HCT116 (cell line): ENCODE measurements at regions not wholly inside any gene's neighbourhood (a gene's known extent, or its start where the extent isn't known, plus 50 kb on each side); places are given as distances from the start of the nearest gene placed in this dataset.

ENCODE experiments used
- ATAC-seq: fragments of 200-7000 bp; cut with Tn5 transposase; 2 replicates; pipeline ENCODE4 v1.9.1; 2020; ENCODE audit warnings: mild to moderate bottlenecking, moderate library complexity
- BruUV-seq: library from RNA; stranded (reverse); fragments of 400-500 nt; replicated peaks from 2 replicates; lab custom pipeline; 2021; lab: Mats Ljungman, UMichigan
- CTCF ChIA-PET: fragments of 300-600 bp; sonication (Branson Sonifier 250); formaldehyde crosslinking; loops from one replicate; lab custom pipeline; 2021; ENCODE audit warnings: antibody characterized with exemption; lab: Charles Lee
- POLR2A ChIA-PET: fragments of 300-600, 350-600 bp; sonication (Branson Sonifier 250); formaldehyde crosslinking; loops from one replicate; lab custom pipeline; 2021; ENCODE audit warnings: antibody characterized with exemption; lab: Charles Lee
- RAD21 ChIA-PET, 2 experiments: fragments of 300-600 bp; sonication (Branson Sonifier 250); formaldehyde crosslinking; loops; one replicate each; lab custom pipeline; 2023; ENCODE audit warnings: low total read pairs in 2 of 2; ENCODE audit not compliant: uncharacterized antibody in 2 of 2, unreplicated experiment in 2 of 2, low non-redundant PET in 1 of 2; lab: Charles Lee
- DNase-seq: peaks from one replicate; pipeline ENCODE4 v3.0.0-alpha.2; 2010; ENCODE audit warnings: low read depth, low spot score
- H2AFZ ChIP-seq: fragments of 200-600 bp; shearing (Covaris generic), sonication (generic); 2 replicates; pipeline ENCODE4 v1.6.1; 2017; ENCODE audit warnings: low read depth, mixed run types, mixed read lengths, antibody characterized with exemption, low read length; ENCODE audit not compliant: poor library complexity, severe bottlenecking
- H3K27ac ChIP-seq: 2 replicates; pipeline ENCODE4 v1.5.1; 2012; ENCODE audit warnings: low read depth, low read length
- H3K27me3 ChIP-seq: fragments of 200-600 bp; sonication (generic); 2 replicates; pipeline ENCODE4 v1.6.1; 2016; ENCODE audit warnings: mixed run types, low read length, mixed read lengths; ENCODE audit not compliant: insufficient read depth
- H3K36me3 ChIP-seq, 2 experiments: fragments of 200-500 bp in 1 of 2; fragments of 200-600 bp in 1 of 2; sonication (Bioruptor generic) in 1 of 2; sonication (generic) in 1 of 2; 2 replicates each; pipeline versions ENCODE4 v1.5.1 to v1.6.1; 2014 to 2016; ENCODE audit warnings: low read length in 2 of 2, inconsistent platforms in 1 of 2, mixed read lengths in 1 of 2, mixed run types in 1 of 2; ENCODE audit not compliant: insufficient read depth in 2 of 2, control insufficient read depth in 1 of 2
- H3K4me1 ChIP-seq, 2 experiments: fragments of 200-600 bp in 1 of 2; sonication (generic) in 1 of 2; 2 replicates each; pipeline versions ENCODE4 v1.5.1 to v1.6.1; 2012 to 2017; ENCODE audit warnings: low read length in 2 of 2, inconsistent platforms in 1 of 2, mild to moderate bottlenecking in 1 of 2, mixed read lengths in 1 of 2, mixed run types in 1 of 2, moderate library complexity in 1 of 2; ENCODE audit not compliant: insufficient read depth in 2 of 2, control insufficient read depth in 1 of 2
- H3K4me2 ChIP-seq: fragments of 200-600 bp; sonication (generic); 2 replicates; pipeline ENCODE4 v1.6.1; 2017; ENCODE audit warnings: mixed run types, low read length, mixed read lengths
- H3K4me3 ChIP-seq, 2 experiments: fragments of 200-600 bp in 1 of 2; sonication (generic) in 1 of 2; replicated peaks in 1 of 2; 2 replicates each; pipeline ENCODE4 v1.5.1; 2011 to 2016; ENCODE audit warnings: low read length in 2 of 2, control low read depth in 1 of 2, low read depth in 1 of 2, mild to moderate bottlenecking in 1 of 2, mixed read lengths in 1 of 2, mixed run types in 1 of 2
- H3K79me2 ChIP-seq: fragments of 200-600 bp; sonication (generic); 2 replicates; pipeline ENCODE4 v1.6.1; 2017; ENCODE audit warnings: mild to moderate bottlenecking, mixed run types, low read length, moderate library complexity, mixed read lengths; ENCODE audit not compliant: insufficient read depth
- H3K9ac ChIP-seq: fragments of 200-600 bp; sonication (generic); 2 replicates; pipeline ENCODE4 v1.6.1; 2016; ENCODE audit warnings: low read length, mixed read lengths
- H3K9me2 ChIP-seq: fragments of 200-600 bp; sonication (generic), shearing (Covaris generic); 2 replicates; pipeline ENCODE4 v1.6.1; 2017; ENCODE audit warnings: mixed run types, mild to moderate bottlenecking, moderate library complexity; ENCODE audit not compliant: insufficient read depth
- H3K9me3 ChIP-seq, 2 experiments: fragments of 200-500 bp in 1 of 2; fragments of 200-600 bp in 1 of 2; sonication (Bioruptor generic) in 1 of 2; sonication (generic) in 1 of 2; 2 replicates each; pipeline ENCODE4 v1.6.1; 2014 to 2017; ENCODE audit warnings: low read length in 2 of 2, mixed read lengths in 2 of 2, inconsistent platforms in 1 of 2, low read depth in 1 of 2, mild to moderate bottlenecking in 1 of 2, mixed run types in 1 of 2, moderate library complexity in 1 of 2; ENCODE audit not compliant: control insufficient read depth in 1 of 2, insufficient read depth in 1 of 2
- H4K20me1 ChIP-seq: fragments of 200-600 bp; sonication (generic), shearing (Covaris generic); 2 replicates; pipeline ENCODE4 v1.6.1; 2017; ENCODE audit warnings: mixed run types, mild to moderate bottlenecking, moderate library complexity; ENCODE audit not compliant: insufficient read depth
- ATF3 ChIP-seq: IDR thresholded peaks from 2 replicates; pipeline ENCODE4 v1.6.1; 2012
- CBX3 ChIP-seq: IDR thresholded peaks from 2 replicates; pipeline ENCODE4 v1.6.1; 2012; ENCODE audit warnings: low read depth
- EZH2 ChIP-seq: fragments of 200-600 bp; sonication (generic); IDR thresholded peaks from 2 replicates; pipeline ENCODE4 v1.6.1; 2017; ENCODE audit warnings: antibody characterized with exemption, mixed run types
- MAX ChIP-seq: IDR thresholded peaks from 2 replicates; pipeline ENCODE4 v1.6.1; 2012
- POLR2A ChIP-seq: IDR thresholded peaks from 2 replicates; pipeline ENCODE4 v1.7.0; 2011; ENCODE audit warnings: borderline replicate concordance; ENCODE audit not compliant: insufficient read depth, insufficient read length; ENCODE audit errors: extremely low read depth
- POLR2AphosphoS5 ChIP-seq: IDR thresholded peaks from 2 replicates; pipeline ENCODE4 v1.6.1; 2011; ENCODE audit warnings: mild to moderate bottlenecking, low read depth, low read length, moderate library complexity
- RAD21 ChIP-seq: IDR thresholded peaks from 2 replicates; pipeline ENCODE4 v1.6.1; 2012; ENCODE audit warnings: low read depth, mild to moderate bottlenecking
- SIN3A ChIP-seq: IDR thresholded peaks from 2 replicates; pipeline ENCODE4 v1.6.1; 2012; ENCODE audit warnings: low read depth
- SP1 ChIP-seq: IDR thresholded peaks from 2 replicates; pipeline ENCODE4 v1.6.1; 2012; ENCODE audit warnings: low read depth
- SRF ChIP-seq: IDR thresholded peaks from 2 replicates; pipeline ENCODE4 v1.6.1; 2012; ENCODE audit warnings: low read depth
- YY1 ChIP-seq: IDR thresholded peaks from 2 replicates; pipeline ENCODE4 v1.6.1; 2011; ENCODE audit warnings: low read length, low read depth, moderate library complexity, mild to moderate bottlenecking; ENCODE audit not compliant: insufficient replicate concordance; ENCODE audit errors: extremely low read depth
- ZFX ChIP-seq: fragments of 450-650 bp; IDR thresholded peaks from 2 replicates; pipeline ENCODE4 v1.6.1; 2017
- intact Hi-C: fragments of 100-400 bp; cut with micrococcal nuclease; formaldehyde crosslinking; loops from 2 replicates; pipeline ENCODE4 v1.10.0; 2022
- TF ChIP-seq, protein P1 (sequence below): IDR thresholded peaks from 2 replicates; pipeline ENCODE4 v1.6.1; 2011; ENCODE audit warnings: mild to moderate bottlenecking, low read length, moderate library complexity; ENCODE audit not compliant: insufficient replicate concordance; ENCODE audit errors: extremely low read depth
- TF ChIP-seq, protein P2 (sequence below), 3 experiments: fragments of 200-600 bp in 1 of 3; sonication (generic) in 1 of 3; IDR thresholded peaks in 2 of 3; conservative IDR thresholded peaks in 1 of 3; 2 replicates each; pipeline ENCODE4 v1.5.1; 2012 to 2017; ENCODE audit warnings: low read depth in 2 of 3, low read length in 2 of 3, antibody characterized with exemption in 1 of 3, borderline replicate concordance in 1 of 3, control low read depth in 1 of 3, mild to moderate bottlenecking in 1 of 3, mixed read lengths in 1 of 3, mixed run types in 1 of 3, moderate library complexity in 1 of 3; ENCODE audit not compliant: insufficient read depth in 1 of 3

DNA sequence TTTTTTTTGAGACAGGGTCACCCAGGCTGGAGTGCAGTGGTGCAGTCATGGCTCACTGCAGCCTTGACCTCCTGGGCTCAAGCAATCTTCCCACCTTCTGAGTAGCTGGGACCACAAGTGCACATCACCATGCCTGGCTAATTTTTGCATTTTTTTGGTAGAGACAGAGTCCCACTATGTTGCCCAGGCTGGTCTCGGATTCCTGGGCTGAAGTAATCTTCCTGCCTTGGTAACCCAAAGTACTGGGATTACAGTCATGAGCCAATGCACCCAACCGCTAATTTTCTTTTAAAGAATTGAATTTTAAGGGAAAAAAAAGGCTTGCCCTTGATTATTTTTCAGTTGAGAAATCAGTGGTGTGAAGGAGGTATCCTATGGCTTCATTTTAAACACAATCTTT, 334.0 kb downstream of the SOX2 start:
- no peak for DNase-seq
- Histone ChIP-seq H3K4me1 (no peaks in the 10 kb centered on the region), H2AFZ (no peak overlapping the region), H3K4me2 (no peak overlapping the region), H3K36me3 (no peaks in the 10 kb centered on the region), H3K27ac (no peak overlapping the region), H3K9me2 (no peaks in the 10 kb centered on the region), H3K4me3 (no peak overlapping the region), H3K27me3 (no peaks in the 10 kb centered on the region), H3K79me2 (no peaks in the 10 kb centered on the region), H3K9ac (no peak overlapping the region), H3K9me3 (no peaks in the 10 kb centered on the region), H4K20me1 (no peaks in the 10 kb centered on the region)
- ChIA-PET CTCF (no interaction called here), RAD21 (no interaction called here), POLR2A (no interaction called here)
- intact Hi-C loops: no loop called here
- TF ChIP-seq SIN3A (no peak), POLR2A (no peak), YY1 (no peak), POLR2AphosphoS5 (no peak), MAX (no peak), ATF3 (no peak), EZH2 (no peak), RAD21 (no peak), ZFX (no peak), SP1 (no peak), SRF (no peak), CBX3 (no peak)
- TF ChIP-seq, protein P1, sequence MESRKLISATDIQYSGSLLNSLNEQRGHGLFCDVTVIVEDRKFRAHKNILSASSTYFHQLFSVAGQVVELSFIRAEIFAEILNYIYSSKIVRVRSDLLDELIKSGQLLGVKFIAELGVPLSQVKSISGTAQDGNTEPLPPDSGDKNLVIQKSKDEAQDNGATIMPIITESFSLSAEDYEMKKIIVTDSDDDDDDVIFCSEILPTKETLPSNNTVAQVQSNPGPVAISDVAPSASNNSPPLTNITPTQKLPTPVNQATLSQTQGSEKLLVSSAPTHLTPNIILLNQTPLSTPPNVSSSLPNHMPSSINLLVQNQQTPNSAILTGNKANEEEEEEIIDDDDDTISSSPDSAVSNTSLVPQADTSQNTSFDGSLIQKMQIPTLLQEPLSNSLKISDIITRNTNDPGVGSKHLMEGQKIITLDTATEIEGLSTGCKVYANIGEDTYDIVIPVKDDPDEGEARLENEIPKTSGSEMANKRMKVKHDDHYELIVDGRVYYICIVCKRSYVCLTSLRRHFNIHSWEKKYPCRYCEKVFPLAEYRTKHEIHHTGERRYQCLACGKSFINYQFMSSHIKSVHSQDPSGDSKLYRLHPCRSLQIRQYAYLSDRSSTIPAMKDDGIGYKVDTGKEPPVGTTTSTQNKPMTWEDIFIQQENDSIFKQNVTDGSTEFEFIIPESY: no peak
- TF ChIP-seq, protein P2, sequence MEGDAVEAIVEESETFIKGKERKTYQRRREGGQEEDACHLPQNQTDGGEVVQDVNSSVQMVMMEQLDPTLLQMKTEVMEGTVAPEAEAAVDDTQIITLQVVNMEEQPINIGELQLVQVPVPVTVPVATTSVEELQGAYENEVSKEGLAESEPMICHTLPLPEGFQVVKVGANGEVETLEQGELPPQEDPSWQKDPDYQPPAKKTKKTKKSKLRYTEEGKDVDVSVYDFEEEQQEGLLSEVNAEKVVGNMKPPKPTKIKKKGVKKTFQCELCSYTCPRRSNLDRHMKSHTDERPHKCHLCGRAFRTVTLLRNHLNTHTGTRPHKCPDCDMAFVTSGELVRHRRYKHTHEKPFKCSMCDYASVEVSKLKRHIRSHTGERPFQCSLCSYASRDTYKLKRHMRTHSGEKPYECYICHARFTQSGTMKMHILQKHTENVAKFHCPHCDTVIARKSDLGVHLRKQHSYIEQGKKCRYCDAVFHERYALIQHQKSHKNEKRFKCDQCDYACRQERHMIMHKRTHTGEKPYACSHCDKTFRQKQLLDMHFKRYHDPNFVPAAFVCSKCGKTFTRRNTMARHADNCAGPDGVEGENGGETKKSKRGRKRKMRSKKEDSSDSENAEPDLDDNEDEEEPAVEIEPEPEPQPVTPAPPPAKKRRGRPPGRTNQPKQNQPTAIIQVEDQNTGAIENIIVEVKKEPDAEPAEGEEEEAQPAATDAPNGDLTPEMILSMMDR (IDR thresholded peaks at IDR 0.05 in 2 of 3, conservative IDR thresholded peaks at IDR 0.05 in 1 of 3; ENCODE audit: borderline replicate concordance in 1 of 3, insufficient read depth in 1 of 3, low read depth in 2 of 3, low read length in 2 of 3): no peak
- no TSS peak for BruUV-seq
- ATAC-seq: no peak
